HG03354 (cell line): ENCODE measurements at regions not wholly inside any gene's neighbourhood (a gene's known extent, or its start where the extent isn't known, plus 50 kb on each side); places are given as distances from the start of the nearest gene placed in this dataset.

Experiments used
- ATAC-seq: cut with Tn5 transposase; IDR thresholded peaks from one replicate; pipeline ENCODE4 v1.9.1; 2021; ENCODE audit warnings: mild to moderate bottlenecking; ENCODE audit not compliant: unreplicated experiment, poor library complexity, severe bottlenecking

- ATAC-seq = no peak
Observed at GRCh38 chr21:16070207-16070651, 340.4 kb downstream of the USP25 start.

GRCh38 chr21:16071092-16071491 lies 341.3 kb downstream of the USP25 start:
- no peak for ATAC-seq

DNA sequence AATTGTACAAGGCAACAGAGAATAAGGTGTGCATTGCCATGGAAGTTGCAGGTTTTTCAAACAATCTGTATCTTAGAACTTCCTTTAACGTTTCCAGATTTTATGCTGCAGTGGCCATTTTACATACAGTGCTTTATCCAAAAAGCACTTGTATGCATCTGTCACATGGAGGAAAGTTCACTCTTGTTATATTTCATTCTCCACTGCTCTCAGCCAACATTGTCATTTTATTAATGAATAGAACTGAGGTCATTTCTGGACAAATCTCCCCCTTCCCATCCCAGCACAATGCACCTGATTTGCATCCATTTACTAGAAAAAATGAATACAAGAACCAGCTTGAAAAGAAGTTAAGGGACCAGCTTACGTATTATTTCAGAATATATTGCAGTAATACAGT lies 342.0 kb downstream of the USP25 start:
- ATAC-seq = no peak

GRCh38 chr21:16072221-16072620 lies 342.4 kb downstream of the USP25 start:
- no peak for ATAC-seq

DNA sequence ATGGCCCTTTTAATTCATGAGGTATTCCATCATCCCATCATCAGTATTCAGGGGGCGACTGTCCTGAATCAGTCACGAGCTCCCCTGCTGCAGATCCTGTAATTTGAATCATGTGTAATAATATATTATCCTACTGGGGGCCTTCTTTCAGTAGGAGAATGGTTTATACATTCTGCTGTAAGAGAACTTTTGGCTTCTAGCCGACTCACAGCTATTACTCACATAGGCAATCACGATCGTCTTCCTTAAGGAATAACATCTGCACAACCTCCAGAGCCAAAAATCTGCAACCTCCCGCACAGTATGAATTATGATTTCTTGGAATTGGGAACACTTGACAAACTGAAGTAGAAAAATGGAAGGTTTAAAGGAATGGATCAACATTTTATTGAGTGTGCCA lies 343.0 kb downstream of the USP25 start:
- no peak for ATAC-seq

DNA sequence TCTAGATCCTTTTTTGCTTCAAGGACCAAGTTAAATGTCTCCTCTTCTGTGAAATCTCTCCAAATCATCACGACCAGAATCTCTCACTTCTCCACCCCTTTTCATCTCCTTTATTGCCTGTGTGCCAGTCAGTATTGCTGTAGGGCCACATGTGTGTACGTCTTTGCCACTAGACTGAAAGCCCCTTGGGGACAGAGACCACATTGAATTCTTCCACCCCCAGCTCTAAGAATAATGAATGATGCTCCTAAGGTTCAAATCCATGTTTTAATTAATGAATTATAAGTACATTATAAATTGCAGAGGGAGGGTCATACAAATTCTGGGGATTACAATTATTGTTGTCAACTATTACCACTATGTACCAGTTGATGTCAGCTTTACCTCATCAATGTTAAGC lies 343.8 kb downstream of the USP25 start:
- ATAC-seq = no peak

- no peak for ATAC-seq
Observed at GRCh38 chr21:16074950-16075489, 345.2 kb downstream of the USP25 start.

GRCh38 chr21:16075649-16076282 lies 346.0 kb downstream of the USP25 start:
- ATAC-seq = no peak

- no peak for ATAC-seq
Observed at GRCh38 chr21:16076465-16076864, 346.7 kb downstream of the USP25 start.

- ATAC-seq = no peak
Observed at GRCh38 chr21:16078382-16078781, 348.6 kb downstream of the USP25 start.

DNA sequence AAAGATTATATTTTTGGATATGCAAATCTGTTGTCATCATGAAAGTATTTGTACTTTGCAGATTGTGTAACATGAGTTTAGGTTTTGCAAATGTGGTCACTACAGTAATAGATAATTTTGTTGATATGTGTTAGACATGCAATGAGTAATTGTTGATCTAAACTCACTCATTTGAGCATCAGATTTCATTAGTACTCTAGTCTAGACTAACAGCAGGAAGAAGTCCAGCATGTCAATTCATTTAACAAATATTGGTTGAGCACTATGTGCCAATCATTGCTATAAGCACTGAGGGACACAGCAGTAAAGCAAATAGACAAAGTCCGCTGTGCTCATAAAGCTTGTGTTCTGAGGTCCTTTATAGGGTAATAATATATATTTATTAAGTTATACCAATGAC lies 350.0 kb downstream of the USP25 start:
- no peak for ATAC-seq

GRCh38 chr21:16081304-16081703 lies 351.5 kb downstream of the USP25 start:
- ATAC-seq = no peak

DNA sequence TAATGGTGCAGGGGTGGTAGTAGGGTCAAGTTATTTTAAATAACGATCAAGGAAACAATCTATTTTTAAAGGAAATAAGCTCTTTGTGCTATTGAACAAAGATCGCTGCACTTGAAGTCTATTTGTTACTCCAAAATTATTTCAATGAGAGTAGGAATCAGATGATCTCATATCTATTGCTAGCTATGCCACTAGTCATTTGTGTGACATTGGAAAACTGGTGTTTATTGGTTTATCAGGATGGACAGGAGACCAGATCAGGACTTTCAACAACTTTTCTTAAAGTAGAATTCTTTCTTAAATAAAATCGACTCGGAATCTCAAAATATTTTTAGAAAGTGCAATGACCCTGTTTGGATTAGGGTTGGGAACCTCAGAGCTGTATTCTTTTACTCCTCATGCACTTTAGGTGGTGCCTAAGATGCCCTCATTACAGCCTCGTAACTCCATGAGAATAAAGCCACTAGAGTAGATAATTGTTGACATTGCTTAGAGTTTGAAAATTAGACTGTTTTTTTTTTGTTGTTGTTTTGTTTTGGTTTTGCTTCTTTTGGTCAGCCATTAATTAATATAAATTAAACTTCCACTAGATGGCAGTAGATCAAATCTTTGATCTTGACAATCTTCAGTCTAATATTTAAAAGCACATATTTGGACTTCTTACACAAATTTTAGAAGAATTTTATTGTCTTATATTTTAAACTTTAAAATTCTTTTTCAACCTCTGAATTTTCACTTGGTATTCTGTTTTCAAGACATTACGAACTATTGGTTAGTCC lies 352.4 kb downstream of the USP25 start:
- peak; percentile 72 for ATAC-seq

DNA sequence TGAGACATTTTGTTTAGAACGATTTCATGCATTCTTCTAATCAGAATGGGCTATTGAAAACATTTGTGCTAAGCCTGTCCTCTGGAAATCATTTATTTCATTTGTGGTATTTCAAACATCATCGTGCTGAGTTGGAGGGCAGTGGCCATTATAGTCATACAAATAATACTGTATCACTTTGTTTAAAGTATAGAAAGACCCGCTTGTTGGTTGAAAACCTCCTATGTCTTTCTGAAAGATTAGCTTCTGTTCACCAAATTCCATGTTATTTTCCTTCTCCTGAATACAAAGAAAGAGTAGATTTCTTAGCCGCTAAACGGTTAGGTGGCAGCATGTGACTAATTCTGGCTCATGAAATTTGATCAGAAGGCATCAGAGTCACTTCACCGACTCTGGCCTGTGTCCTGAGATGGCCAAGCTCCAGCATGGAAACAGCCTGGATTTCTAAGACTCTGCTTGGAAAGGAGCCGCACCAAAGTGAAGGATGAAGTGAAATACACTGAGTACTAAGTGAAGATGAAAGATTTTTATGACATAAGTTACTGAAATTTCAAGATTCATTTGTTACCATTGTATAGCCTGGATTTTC lies 355.1 kb downstream of the USP25 start:
- no peak for ATAC-seq

DNA sequence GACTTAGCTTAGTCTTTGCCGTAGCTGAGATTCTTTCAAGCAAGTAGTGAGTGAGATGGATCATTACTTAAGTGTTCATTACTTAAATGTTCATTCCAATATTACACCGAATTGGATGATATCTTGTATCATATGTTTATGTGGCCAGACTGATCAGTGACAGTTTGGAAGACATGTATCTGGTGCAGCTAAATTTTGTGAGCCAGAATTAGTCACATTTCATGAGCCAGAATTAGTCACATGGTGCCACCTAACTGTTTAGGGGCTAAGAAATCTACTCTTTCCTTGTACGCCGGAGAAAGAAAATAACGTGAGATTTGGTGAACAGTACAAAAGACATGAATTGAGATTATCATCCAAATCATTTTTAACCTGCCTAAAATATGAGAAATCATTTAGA lies 355.6 kb downstream of the USP25 start:
- no peak for ATAC-seq

- no peak for ATAC-seq
Observed at GRCh38 chr21:16086121-16086520, 356.3 kb downstream of the USP25 start.

DNA sequence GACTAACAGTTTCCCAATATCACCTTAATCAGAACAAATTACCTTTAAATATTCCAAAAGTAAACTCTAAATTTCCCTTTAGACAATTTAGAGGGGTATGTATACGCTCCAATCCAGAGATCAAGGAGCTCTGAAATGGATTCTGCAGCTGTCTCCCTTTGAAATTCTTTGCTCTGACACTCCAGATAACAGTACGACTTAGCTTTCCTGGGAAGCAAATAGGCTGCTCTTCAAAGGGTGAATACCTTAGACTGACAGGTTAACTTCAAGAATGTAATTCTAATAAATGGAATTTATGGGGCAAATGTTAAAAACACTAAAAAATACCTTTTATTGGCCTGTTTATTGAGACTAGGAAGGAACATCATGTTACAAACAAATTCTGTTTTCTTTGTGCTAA lies 357.2 kb downstream of the USP25 start:
- no peak for ATAC-seq

DNA sequence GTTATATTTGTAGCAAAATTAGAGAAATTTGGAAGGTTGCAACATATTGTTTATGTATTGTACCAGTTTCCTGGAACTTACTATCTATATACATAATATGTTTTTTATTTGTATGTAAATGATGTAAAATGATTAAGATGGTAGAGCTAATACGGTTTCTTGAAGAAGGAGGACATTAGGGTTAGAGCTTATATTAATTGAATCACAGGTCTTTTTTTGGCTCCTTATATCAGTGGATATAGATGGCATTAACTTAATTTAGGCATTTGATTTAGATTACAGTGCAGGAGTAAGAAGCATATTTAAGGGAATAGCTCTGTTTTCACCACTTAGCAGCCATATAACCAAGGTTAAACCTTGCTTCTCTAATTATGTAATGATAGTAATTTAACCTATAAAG lies 357.7 kb downstream of the USP25 start:
- ATAC-seq = no peak

DNA sequence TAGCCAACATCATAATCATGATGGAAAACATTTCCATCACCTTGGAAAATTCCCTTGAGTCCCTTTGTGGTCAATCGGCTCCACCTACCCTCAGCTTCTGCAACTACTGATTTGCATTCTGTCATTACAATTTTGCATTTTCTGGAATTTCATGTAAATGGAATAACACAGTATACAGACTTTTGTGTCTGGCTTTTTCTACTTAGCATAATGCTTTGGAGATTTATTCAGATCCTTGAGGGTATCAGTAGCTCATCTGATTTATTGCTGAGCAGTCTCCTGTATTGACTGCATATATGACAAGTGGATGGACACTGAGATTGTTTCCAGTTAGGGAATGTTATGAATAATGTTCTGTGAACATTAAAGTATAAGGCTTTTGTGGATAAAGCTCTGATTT lies 358.3 kb downstream of the USP25 start:
- no peak for ATAC-seq

DNA sequence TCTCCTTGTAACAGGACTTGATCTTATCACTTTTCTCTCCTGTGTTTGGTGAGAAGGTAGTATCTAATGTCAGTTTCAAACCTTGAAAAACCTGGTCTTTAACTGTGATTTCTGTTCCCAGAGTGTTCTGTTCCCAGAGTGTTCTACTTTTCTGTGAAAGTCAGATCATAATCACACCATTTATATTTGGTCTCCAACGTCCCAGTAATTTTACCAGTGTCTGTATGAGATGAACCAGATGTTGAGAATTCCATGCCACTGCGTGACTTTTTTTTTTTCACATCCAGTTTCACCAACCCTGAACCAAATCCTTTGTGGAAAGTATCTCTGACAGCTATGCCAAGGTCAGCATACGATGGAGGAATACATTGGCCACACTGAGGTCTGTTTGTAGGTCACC lies 365.2 kb downstream of the USP25 start:
- no peak for ATAC-seq

- no peak for ATAC-seq
Observed at GRCh38 chr21:16096988-16097387, 367.2 kb downstream of the USP25 start.
